Parathyroid adenoma (tissue), 2 donors: ENCODE measurements at regions not wholly inside any gene's neighbourhood (a gene's known extent, or its start where the extent isn't known, plus 50 kb on each side); places are given as distances from the start of the nearest gene placed in this dataset.

ENCODE experiments used
- H2AFZ ChIP-seq: fragments of 300-600 bp; sonication (generic); one replicate; pipeline ENCODE4 v1.7.0; 2017; ENCODE audit warnings: antibody characterized with exemption, mild to moderate bottlenecking
- H3K27ac ChIP-seq: fragments of 300-600 bp; sonication (generic); one replicate; pipeline ENCODE4 v1.7.0; 2017
- H3K27me3 ChIP-seq: fragments of 300-600 bp; sonication (generic); one replicate; pipeline ENCODE4 v1.7.0; 2017; ENCODE audit warnings: low read length; ENCODE audit not compliant: control insufficient read depth, insufficient read depth
- H3K36me3 ChIP-seq: fragments of 300-600 bp; sonication (generic); one replicate; pipeline ENCODE4 v1.7.0; 2017; ENCODE audit warnings: low read length; ENCODE audit not compliant: control insufficient read depth, insufficient read depth
- H3K4me1 ChIP-seq: fragments of 300-600 bp; sonication (generic); one replicate; pipeline ENCODE4 v1.7.0; 2017; ENCODE audit warnings: control low read depth
- H3K4me2 ChIP-seq: fragments of 300-600 bp; sonication (generic); one replicate; pipeline ENCODE4 v1.7.0; 2017; ENCODE audit warnings: low read length
- H3K4me3 ChIP-seq: fragments of 300-600 bp; sonication (generic); one replicate; pipeline ENCODE4 v1.7.0; 2017; ENCODE audit warnings: low read depth, low read length
- H3K79me2 ChIP-seq: fragments of 300-600 bp; sonication (generic); one replicate; pipeline ENCODE4 v1.7.0; 2017; ENCODE audit warnings: control low read depth
- H3K9ac ChIP-seq: fragments of 300-600 bp; sonication (generic); one replicate; pipeline ENCODE4 v1.7.0; 2017; ENCODE audit warnings: mild to moderate bottlenecking
- H3K9me3 ChIP-seq: fragments of 300-600 bp; sonication (generic); one replicate; pipeline ENCODE4 v1.7.0; 2017; ENCODE audit warnings: low read length; ENCODE audit not compliant: control insufficient read depth
- CTCF ChIP-seq: fragments of 300-600 bp; sonication (generic); IDR thresholded peaks from one replicate; pipeline ENCODE4 v1.7.0; 2017; ENCODE audit warnings: antibody characterized with exemption, mild to moderate bottlenecking
- donor health status: primary hyperparathyroidism.

GRCh38 chr5:42026446-42026845 lies 101.4 kb downstream of the FBXO4 start:
- Histone ChIP-seq H3K4me1 (no peaks in the 10 kb centered on the region), H3K36me3 (no peaks in the 10 kb centered on the region), H3K9me3 (no peaks in the 10 kb centered on the region), H3K4me3 (no peak overlapping the region), H3K79me2 (no peaks in the 10 kb centered on the region), H3K27me3 (no peaks in the 10 kb centered on the region), H3K4me2 (no peak overlapping the region), H2AFZ (no peak overlapping the region), H3K27ac (no peak overlapping the region), H3K9ac (no peak overlapping the region)
- TF ChIP-seq CTCF, result no peak

- no peaks in the 10 kb centered on the region for H3K27me3 ChIP-seq
- H3K79me2 ChIP-seq, result no peaks in the 10 kb centered on the region
- no peak overlapping the region for H3K4me2 ChIP-seq
- H3K4me1 ChIP-seq, result no peaks in the 10 kb centered on the region
- no peak overlapping the region for H3K27ac ChIP-seq
- no peak overlapping the region for H3K9ac ChIP-seq
- no peak overlapping the region for H3K4me3 ChIP-seq
- TF ChIP-seq CTCF, result no peak
- no peaks in the 10 kb centered on the region for H3K36me3 ChIP-seq
- H3K9me3 ChIP-seq, result no peaks in the 10 kb centered on the region
- H2AFZ ChIP-seq, result no peak overlapping the region
Observed at GRCh38 chr5:42032137-42032536, 107.1 kb downstream of the FBXO4 start.

GRCh38 chr5:42035526-42035925 lies 110.4 kb downstream of the FBXO4 start:
- Histone ChIP-seq H3K27ac (no peak overlapping the region), H3K36me3 (no peaks in the 10 kb centered on the region), H3K4me3 (no peak overlapping the region), H3K79me2 (no peaks in the 10 kb centered on the region), H3K9ac (no peak overlapping the region), H2AFZ (no peak overlapping the region), H3K4me1 (no peaks in the 10 kb centered on the region), H3K4me2 (no peak overlapping the region), H3K27me3 (no peaks in the 10 kb centered on the region), H3K9me3 (no peaks in the 10 kb centered on the region)
- no peak for TF ChIP-seq CTCF

- H2AFZ ChIP-seq, result no peak overlapping the region
- no peaks in the 10 kb centered on the region for H3K36me3 ChIP-seq
- no peaks in the 10 kb centered on the region for H3K4me1 ChIP-seq
- H3K79me2 ChIP-seq, result no peaks in the 10 kb centered on the region
- no peak overlapping the region for H3K9ac ChIP-seq
- H3K4me2 ChIP-seq, result no peak overlapping the region
- no peaks in the 10 kb centered on the region for H3K27me3 ChIP-seq
- no peak overlapping the region for H3K27ac ChIP-seq
- TF ChIP-seq CTCF, result no peak
- H3K9me3 ChIP-seq, result no peaks in the 10 kb centered on the region
- no peak overlapping the region for H3K4me3 ChIP-seq
Observed at GRCh38 chr5:42036379-42036778, 111.3 kb downstream of the FBXO4 start.

- Histone ChIP-seq H3K79me2 (no peaks in the 10 kb centered on the region), H3K4me1 (no peaks in the 10 kb centered on the region), H3K9ac (no peak overlapping the region), H3K9me3 (no peaks in the 10 kb centered on the region), H3K4me3 (no peak overlapping the region), H3K27ac (no peak overlapping the region), H3K36me3 (no peaks in the 10 kb centered on the region), H2AFZ (no peak overlapping the region), H3K27me3 (no peaks in the 10 kb centered on the region), H3K4me2 (no peak overlapping the region)
- TF ChIP-seq CTCF, result no peak
Observed at GRCh38 chr5:42037379-42037932, 112.4 kb downstream of the FBXO4 start.
